Osteoblast (primary cell): ENCODE measurements at regions not wholly inside any gene's neighbourhood (a gene's known extent, or its start where the extent isn't known, plus 50 kb on each side); places are given as distances from the start of the nearest gene placed in this dataset.

Experiments
- DNase-seq: peaks from one replicate; pipeline ENCODE4 v3.0.0; 2011; ENCODE audit warnings: low spot score, mixed read lengths; ENCODE audit not compliant: insufficient read length; ENCODE audit errors: missing footprints
- H2AFZ ChIP-seq: 2 replicates; pipeline ENCODE4 v1.6.0; 2011; ENCODE audit warnings: mild to moderate bottlenecking, low read length
- H3K27ac ChIP-seq: 2 replicates; pipeline ENCODE4 v1.5.1; 2011; ENCODE audit warnings: mild to moderate bottlenecking, low read depth, low read length, moderate library complexity
- H3K27me3 ChIP-seq: 2 replicates; pipeline ENCODE4 v1.6.0; 2012; ENCODE audit warnings: mild to moderate bottlenecking, control low read depth, inconsistent platforms, low read length, moderate library complexity; ENCODE audit not compliant: insufficient read depth
- H3K36me3 ChIP-seq: 2 replicates; pipeline ENCODE4 v1.5.1; 2011; ENCODE audit warnings: mild to moderate bottlenecking, low read length, control low read depth, moderate library complexity; ENCODE audit not compliant: insufficient read depth
- H3K4me1 ChIP-seq: 2 replicates; pipeline ENCODE4 v1.5.1; 2011; ENCODE audit warnings: mild to moderate bottlenecking, low read length, control low read depth, moderate library complexity; ENCODE audit not compliant: insufficient read depth
- H3K4me2 ChIP-seq: 2 replicates; pipeline ENCODE4 v1.6.0; 2011; ENCODE audit warnings: mild to moderate bottlenecking, low read length; ENCODE audit not compliant: insufficient read depth
- H3K4me3 ChIP-seq: fragments of 200-600 bp; sonication (generic); 3 replicates; pipeline ENCODE4 v1.5.1; 2012; ENCODE audit warnings: mild to moderate bottlenecking, low read length, inconsistent platforms; ENCODE audit not compliant: insufficient read depth
- H3K79me2 ChIP-seq: 2 replicates; pipeline ENCODE4 v1.6.0; 2012; ENCODE audit warnings: mild to moderate bottlenecking, low read length, control low read depth, inconsistent platforms; ENCODE audit not compliant: insufficient read depth
- H3K9me3 ChIP-seq: 2 replicates; pipeline ENCODE4 v1.5.1; 2011; ENCODE audit warnings: low read depth, low read length, control low read depth
- H4K20me1 ChIP-seq: 2 replicates; pipeline ENCODE4 v1.6.0; 2012; ENCODE audit warnings: mild to moderate bottlenecking, low read length, control low read depth; ENCODE audit not compliant: insufficient read depth
- TF ChIP-seq, protein P1 (sequence below): IDR thresholded peaks from 2 replicates; pipeline ENCODE4 v1.5.1; 2011; ENCODE audit warnings: mild to moderate bottlenecking, low read depth, low read length, moderate library complexity; ENCODE audit errors: extremely low read depth

- no peak for DNase-seq
- Histone ChIP-seq H3K27me3 (no peaks in the 10 kb centered on the region), H3K4me1 (no peaks in the 10 kb centered on the region), H3K9me3 (no peaks in the 10 kb centered on the region), H3K4me3 (no peak overlapping the region), H3K79me2 (no peaks in the 10 kb centered on the region), H3K36me3 (no peaks in the 10 kb centered on the region), H4K20me1 (no peaks in the 10 kb centered on the region), H3K4me2 (no peak overlapping the region), H3K27ac (no peak overlapping the region), H2AFZ (no peak overlapping the region)
- TF ChIP-seq, protein P1, sequence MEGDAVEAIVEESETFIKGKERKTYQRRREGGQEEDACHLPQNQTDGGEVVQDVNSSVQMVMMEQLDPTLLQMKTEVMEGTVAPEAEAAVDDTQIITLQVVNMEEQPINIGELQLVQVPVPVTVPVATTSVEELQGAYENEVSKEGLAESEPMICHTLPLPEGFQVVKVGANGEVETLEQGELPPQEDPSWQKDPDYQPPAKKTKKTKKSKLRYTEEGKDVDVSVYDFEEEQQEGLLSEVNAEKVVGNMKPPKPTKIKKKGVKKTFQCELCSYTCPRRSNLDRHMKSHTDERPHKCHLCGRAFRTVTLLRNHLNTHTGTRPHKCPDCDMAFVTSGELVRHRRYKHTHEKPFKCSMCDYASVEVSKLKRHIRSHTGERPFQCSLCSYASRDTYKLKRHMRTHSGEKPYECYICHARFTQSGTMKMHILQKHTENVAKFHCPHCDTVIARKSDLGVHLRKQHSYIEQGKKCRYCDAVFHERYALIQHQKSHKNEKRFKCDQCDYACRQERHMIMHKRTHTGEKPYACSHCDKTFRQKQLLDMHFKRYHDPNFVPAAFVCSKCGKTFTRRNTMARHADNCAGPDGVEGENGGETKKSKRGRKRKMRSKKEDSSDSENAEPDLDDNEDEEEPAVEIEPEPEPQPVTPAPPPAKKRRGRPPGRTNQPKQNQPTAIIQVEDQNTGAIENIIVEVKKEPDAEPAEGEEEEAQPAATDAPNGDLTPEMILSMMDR = no peak
Measured at GRCh38 chr6:77356821-77357220, 106.5 kb downstream of the HTR1B start.

- DNase-seq = no peak
- H3K27ac ChIP-seq = no peak overlapping the region
- TF ChIP-seq, protein P1 = no peak
- no peaks in the 10 kb centered on the region for H4K20me1 ChIP-seq
- H3K9me3 ChIP-seq = no peaks in the 10 kb centered on the region
- no peaks in the 10 kb centered on the region for H3K36me3 ChIP-seq
- H3K4me1 ChIP-seq = no peaks in the 10 kb centered on the region
- no peak overlapping the region for H2AFZ ChIP-seq
- no peak overlapping the region for H3K4me2 ChIP-seq
- H3K79me2 ChIP-seq = no peaks in the 10 kb centered on the region
- no peaks in the 10 kb centered on the region for H3K27me3 ChIP-seq
- H3K4me3 ChIP-seq = no peak overlapping the region
Measured at GRCh38 chr6:77354581-77354980, 108.7 kb downstream of the HTR1B start.

GRCh38 chr6:77353129-77353528 is 110.2 kb downstream of the HTR1B start:
- Histone ChIP-seq H3K4me2 (no peak overlapping the region), H2AFZ (no peak overlapping the region), H4K20me1 (no peaks in the 10 kb centered on the region), H3K36me3 (no peaks in the 10 kb centered on the region), H3K79me2 (no peaks in the 10 kb centered on the region), H3K27me3 (no peaks in the 10 kb centered on the region), H3K4me3 (no peak overlapping the region), H3K27ac (no peak overlapping the region), H3K9me3 (no peaks in the 10 kb centered on the region), H3K4me1 (no peaks in the 10 kb centered on the region)
- TF ChIP-seq, protein P1 = no peak
- no peak for DNase-seq

DNA sequence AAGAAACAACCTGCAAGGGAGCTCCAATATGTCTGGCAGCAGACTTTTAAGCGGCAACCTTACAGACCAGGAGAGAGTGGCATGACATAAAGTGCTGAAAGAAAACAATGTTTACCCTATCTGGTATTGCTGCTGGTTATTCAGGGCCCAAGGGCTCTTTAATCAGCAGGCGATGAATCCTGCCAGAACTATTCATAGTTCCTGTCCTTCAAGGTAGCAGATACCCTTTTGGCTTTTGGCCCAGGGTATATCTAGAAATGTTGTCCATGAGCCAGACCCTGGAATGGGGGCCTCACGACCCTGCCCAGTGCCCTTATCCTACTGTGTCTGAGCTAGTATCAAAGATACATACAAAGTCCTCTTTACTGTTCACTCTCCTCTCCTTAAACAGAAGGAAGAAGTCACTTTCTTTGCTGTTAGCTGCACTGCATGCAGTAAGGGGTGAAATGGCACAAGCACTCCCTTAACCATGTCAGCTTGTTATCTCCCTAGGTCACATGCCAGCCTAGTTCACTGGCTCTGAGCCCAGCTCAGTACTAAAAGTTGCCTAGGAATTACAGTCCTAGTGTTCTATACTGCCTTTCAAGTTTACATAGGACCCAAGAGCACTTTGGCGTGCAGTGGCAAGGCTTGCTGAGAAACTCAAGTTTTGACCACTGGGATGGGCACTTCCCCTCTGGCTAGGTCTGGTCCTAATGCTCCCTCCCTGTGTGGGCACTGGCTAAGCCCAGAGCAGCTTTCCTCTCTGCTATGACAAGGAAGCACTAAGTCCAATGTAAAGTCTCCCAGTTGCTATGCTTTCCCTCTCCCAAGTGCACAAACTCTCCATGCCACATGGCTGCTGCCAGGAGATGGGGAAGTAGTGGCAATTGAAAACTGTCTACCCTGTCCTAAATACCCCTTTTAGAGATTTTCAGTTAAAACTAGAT is 122.0 kb downstream of the HTR1B start:
- Histone ChIP-seq H3K36me3 (no peaks in the 10 kb centered on the region), H3K4me1 (no peaks in the 10 kb centered on the region), H3K79me2 (no peaks in the 10 kb centered on the region), H4K20me1 (no peaks in the 10 kb centered on the region), H3K4me2 (no peak overlapping the region), H3K27ac (no peak overlapping the region), H2AFZ (no peak overlapping the region), H3K4me3 (no peak overlapping the region), H3K9me3 (no peaks in the 10 kb centered on the region), H3K27me3 (no peaks in the 10 kb centered on the region)
- TF ChIP-seq, protein P1 = no peak
- DNase-seq = no peak
